GM18858 (cell line): ENCODE measurements at regions not wholly inside any gene's neighbourhood (a gene's known extent, or its start where the extent isn't known, plus 50 kb on each side); places are given as distances from the start of the nearest gene placed in this dataset.
A peak's percentile ranks its signal among the peaks of the same experiment; 100 is the strongest.
"Not testable (repeated sequence)": the region's sequence is repeated elsewhere in the genome, so short reads cannot be mapped to it uniquely, and the experiment has no call there.

Experiments used
- ATAC-seq: cut with Tn5 transposase; IDR thresholded peaks from one replicate; pipeline ENCODE4 v1.9.1; 2021; ENCODE audit not compliant: unreplicated experiment

GRCh38 chr9:42325142-42325541 lies 141.7 kb downstream of the SPATA31A6 start:
- not testable (repeated sequence) for ATAC-seq

- ATAC-seq = not testable (repeated sequence)
Measured at GRCh38 chr9:42325561-42325960, 142.1 kb downstream of the SPATA31A6 start.

- ATAC-seq = not testable (repeated sequence)
Measured at GRCh38 chr9:42326482-42326881, 143.0 kb downstream of the SPATA31A6 start.

- not testable (repeated sequence) for ATAC-seq
Measured at GRCh38 chr9:42335342-42335741, 151.9 kb downstream of the SPATA31A6 start.

GRCh38 chr9:42335984-42336657 lies 152.7 kb downstream of the SPATA31A6 start:
- ATAC-seq = not testable (repeated sequence)

- ATAC-seq = not testable (repeated sequence)
Measured at GRCh38 chr9:42338275-42338674, 154.8 kb downstream of the SPATA31A6 start.

GRCh38 chr9:42339671-42340434 lies 156.4 kb downstream of the SPATA31A6 start:
- ATAC-seq = not testable (repeated sequence)

GRCh38 chr9:42340435-42340723 lies 156.9 kb downstream of the SPATA31A6 start:
- not testable (repeated sequence) for ATAC-seq

GRCh38 chr9:42341860-42342259 lies 158.4 kb downstream of the SPATA31A6 start:
- ATAC-seq = not testable (repeated sequence)

GRCh38 chr9:42342297-42342696 lies 158.8 kb downstream of the SPATA31A6 start:
- not testable (repeated sequence) for ATAC-seq

GRCh38 chr9:42344508-42344907 lies 161.0 kb downstream of the SPATA31A6 start:
- ATAC-seq = not testable (repeated sequence)

- ATAC-seq = not testable (repeated sequence)
Measured at GRCh38 chr9:42346916-42347315, 163.5 kb downstream of the SPATA31A6 start.

- ATAC-seq = not testable (repeated sequence)
Measured at GRCh38 chr9:42349181-42349580, 165.7 kb downstream of the SPATA31A6 start.

- ATAC-seq = not testable (repeated sequence)
Measured at GRCh38 chr9:42350412-42350811, 167.0 kb downstream of the SPATA31A6 start.

- not testable (repeated sequence) for ATAC-seq
Measured at GRCh38 chr9:42357604-42358373, 174.3 kb downstream of the SPATA31A6 start.

- not testable (repeated sequence) for ATAC-seq
Measured at GRCh38 chr9:42358626-42359247, 175.3 kb downstream of the SPATA31A6 start.

GRCh38 chr9:42364410-42365243 lies 181.2 kb downstream of the SPATA31A6 start:
- not testable (repeated sequence) for ATAC-seq

GRCh38 chr9:42365244-42365945 lies 181.9 kb downstream of the SPATA31A6 start:
- peak; percentile 84 for ATAC-seq

- not testable (repeated sequence) for ATAC-seq
Measured at GRCh38 chr9:42368279-42368881, 184.9 kb downstream of the SPATA31A6 start.
